HG03432 (cell line): ENCODE measurements at regions not wholly inside any gene's neighbourhood (a gene's known extent, or its start where the extent isn't known, plus 50 kb on each side); places are given as distances from the start of the nearest gene placed in this dataset.

Experiments used
- ATAC-seq: cut with Tn5 transposase; IDR thresholded peaks from one replicate; pipeline ENCODE4 v1.9.1; 2021; ENCODE audit warnings: mild to moderate bottlenecking, moderate library complexity; ENCODE audit not compliant: unreplicated experiment

- ATAC-seq, result no peak
These were observed 55.5 kb upstream of the ESRRG start for GRCh38 chr1:216778737-216779136.

- ATAC-seq, result no peak
These were observed 53.9 kb upstream of the ESRRG start for GRCh38 chr1:216777148-216777547.
